Right hindlimb (tissue), 1 donor: ENCODE measurements at regions not wholly inside any gene's neighbourhood (a gene's known extent, or its start where the extent isn't known, plus 50 kb on each side); places are given as distances from the start of the nearest gene placed in this dataset.

Source experiments
- DNase-seq: peaks from one replicate; pipeline ENCODE4 v3.0.0-alpha.2; 2018

DNA sequence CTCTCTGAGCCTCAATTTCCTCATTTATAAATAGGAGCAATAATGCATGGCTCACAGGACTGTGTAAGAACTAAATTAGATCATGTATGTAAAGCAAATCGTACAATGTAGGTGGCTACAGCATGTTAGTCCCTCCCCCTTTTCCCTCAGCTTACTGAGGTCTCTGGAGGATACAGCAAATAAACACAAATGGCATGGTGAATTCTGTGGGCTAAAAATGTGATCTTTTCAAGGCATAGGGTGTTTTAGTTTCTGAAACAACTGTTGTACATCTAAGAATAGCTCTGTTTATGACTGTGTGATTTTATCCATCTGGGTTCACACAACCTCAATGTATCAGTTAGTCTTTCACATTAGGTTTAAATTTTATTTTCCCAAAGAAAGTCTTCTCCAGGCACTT is 121.2 kb upstream of the PLEKHG7 start:
- no peak for DNase-seq

DNA sequence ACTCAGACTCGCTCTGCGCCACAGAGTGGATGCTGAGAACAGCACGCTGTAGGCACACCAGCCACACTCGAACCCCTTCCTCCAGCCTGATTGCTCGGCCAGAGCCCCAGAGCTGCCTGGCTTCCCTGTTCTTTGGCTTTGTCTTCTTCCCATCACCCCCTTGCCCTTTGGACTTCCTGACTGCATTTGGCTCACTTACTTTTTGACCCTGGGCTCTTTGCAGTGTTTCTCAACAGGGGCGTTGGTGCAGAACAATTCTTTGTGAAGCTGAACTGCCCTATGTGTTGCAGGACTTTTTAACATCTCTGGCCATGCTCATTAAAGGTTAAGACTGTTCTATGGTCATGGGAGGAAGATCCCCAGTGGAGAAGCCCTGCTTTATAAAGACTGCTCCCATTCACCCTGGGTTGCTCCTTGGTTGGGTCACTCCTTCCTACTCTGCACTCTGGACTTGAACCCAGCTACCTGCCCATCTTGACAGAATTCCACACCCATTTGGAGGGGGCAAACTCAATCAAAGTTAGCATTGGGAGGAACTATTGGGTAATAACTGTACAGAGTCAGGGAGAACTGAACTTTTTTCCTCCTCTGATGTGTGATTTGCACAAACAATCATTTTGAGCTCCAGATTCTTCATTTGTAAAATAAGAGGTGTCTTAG is 127.7 kb upstream of the PLEKHG7 start:
- DNase-seq = no peak

DNA sequence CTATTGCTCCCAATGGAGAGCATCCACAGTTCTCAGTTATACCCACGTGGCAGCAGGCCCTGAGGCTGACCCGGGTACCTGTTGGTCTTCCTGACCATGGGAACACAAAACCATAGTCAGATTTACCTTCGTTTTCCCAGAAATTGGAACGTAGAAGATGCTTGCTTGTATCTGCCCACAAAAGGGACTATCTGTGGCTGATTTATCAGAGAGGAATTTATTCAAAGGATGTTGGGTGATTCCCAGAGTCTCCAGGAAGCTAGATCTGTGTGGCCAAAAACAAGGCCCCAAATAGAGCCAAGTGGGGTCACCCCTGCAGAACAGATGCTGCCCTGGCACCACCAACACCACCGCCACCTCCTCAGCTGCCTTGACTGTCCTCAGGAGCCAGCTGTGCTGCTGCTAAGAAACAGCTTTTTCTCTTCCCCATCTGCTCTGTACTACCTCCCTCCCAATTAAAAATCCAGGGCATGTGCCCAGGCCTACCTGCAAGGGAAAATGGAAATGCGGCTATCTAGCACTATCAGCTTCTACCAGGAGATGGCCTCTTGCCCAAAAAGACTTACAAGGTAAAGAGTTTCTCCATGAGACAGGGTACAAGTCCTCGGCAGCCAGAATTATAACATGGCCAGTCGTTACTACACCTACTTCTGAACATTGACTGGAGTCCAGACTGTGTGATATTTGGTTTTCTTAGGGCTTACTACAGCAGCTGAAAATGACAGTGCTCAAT is 128.6 kb upstream of the PLEKHG7 start:
- no peak for DNase-seq

DNA sequence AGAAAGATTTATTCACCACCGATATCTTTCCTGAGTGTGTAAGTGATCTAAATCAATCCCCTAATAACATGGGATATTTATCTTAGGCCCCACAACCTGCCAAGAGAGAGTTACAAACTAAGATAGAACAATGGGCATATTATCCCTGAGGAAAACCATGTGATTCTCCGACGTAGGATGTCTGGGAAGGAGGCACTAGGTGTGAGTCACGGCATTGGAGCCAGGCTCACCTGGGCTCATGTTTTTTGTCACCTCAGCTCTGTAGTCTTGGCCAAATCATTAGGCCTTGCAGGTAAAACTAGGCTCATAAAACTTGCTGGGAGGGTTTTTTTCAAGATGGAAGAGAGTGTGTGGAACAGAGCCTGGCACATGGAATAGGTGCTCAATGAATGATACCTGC is 129.7 kb upstream of the PLEKHG7 start:
- no peak for DNase-seq

DNA sequence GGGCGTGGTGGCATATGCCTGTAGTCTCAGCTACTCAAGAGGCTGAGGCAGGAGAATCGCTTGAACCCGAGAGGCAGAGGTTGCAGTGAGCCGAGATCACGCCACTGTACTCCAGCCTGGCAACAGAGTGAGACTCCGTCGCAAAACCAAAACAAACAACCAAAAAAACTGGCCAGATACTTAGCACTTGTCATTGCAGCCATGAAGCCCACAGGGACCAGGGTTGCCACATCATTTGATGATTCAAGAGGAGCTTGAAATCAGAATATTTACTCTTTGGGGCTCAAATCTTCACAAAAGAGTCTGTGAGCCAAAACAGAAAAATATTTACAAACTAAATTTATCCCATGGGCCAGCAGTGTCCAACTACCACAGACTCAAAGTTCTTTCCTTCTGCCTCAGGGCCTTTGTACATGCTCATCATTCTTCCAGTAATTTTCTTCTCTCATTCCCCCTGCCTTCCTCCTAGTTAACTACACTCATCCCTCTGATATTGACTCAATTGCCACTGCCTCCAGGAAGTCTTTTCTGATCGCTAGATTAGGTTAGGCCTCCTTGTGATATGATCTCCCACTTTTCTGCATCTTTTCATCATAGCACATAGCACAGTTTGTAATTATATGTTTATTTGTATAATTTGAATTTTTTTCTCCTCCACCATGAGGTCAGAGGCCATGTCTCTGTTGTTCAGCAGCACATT is 130.8 kb upstream of the PLEKHG7 start:
- DNase-seq = no peak

DNA sequence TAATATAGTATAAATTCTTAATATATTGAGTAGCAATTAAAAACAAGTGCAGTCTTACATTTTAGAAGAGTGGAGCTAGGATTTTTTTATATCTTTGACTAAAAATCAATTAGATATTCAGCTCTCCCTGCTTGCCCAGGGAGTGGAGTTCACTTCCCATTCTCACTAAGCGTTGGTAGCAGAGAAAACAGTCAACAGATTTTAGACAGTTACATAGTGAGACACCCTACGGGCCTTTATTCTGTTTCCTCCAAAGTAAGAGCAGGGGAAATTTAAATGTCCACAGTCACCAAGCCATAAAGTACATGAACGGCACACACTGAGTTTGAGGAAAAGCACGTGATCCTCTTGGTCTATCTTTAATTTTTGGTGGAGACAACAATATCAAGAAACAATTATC is 131.6 kb upstream of the PLEKHG7 start:
- DNase-seq = no peak

DNA sequence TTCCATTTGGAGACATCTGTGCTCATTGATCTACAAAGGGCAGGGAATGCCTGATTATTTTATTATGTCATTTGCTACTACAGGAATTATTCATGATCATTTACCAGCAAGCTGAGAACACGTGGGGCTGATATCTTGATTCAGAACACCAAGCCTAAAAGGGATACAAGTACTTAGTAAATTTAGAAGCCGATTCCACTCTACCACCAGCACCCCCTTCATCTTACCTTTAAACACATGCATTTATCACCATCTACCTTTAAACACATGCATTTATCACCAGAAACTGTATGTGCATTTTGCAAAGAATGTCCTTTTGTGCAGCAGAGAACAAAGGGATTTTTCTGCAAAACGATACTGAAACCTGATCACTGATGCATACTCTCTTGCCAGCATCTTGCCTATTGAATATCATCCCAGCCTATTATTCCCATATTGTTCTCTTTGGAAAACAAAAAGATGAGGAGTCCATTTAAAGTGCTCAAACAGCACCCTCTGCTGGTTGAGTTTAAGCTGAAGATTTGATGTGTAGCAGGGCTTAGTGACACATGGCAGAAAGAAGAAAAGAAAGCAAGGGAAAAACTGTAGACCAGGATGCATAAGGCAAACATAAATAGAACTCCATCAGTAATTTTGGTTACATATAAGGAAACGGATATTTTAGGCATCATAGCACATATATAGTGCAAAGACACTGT is 132.6 kb upstream of the PLEKHG7 start:
- DNase-seq = peak; percentile 73

DNA sequence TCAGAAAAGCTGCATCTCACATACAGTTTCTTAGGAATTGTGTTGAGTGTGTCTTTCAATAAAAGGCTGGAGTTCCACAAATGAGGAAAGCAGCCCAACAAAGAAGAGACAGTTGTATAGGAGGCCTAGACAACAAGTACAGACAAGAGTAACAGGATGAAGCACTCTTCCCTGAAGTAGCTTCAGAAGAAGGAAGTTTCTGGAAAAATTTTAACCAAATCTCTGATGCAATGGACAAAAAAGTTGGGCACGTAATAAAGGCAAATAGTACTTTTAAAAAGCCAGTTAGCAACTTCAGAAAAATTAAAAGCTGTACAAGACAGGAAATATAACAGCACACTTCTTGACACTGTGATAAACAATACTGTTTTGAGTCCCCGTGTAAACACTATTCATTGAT is 134.1 kb upstream of the PLEKHG7 start:
- DNase-seq = no peak

DNA sequence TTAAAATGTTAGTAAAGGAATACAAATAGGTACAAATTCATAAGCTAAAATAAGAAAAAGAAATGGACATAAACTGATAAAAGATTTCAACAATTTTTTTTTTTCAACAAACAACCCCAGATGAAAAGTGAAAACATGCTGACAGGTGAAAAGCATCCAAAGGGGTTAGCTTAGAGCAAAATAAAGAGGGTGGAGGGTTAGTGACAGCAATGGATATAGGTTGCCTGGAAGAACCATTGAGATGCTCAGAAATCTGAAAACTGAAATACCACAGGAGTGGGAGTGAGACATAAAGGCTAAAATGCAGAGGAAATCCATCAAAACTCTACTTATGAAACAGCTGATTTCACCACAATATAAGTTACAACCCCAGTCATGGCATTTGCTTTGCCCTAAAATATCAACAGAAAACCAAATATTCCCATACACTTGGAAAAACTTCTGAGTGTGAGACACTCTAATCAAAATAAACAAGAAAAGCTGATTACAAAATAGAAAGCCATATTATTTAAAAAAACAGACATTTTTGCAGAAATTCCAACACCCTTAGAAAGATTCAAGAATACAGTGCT is 136.3 kb upstream of the PLEKHG7 start:
- DNase-seq = no peak

DNA sequence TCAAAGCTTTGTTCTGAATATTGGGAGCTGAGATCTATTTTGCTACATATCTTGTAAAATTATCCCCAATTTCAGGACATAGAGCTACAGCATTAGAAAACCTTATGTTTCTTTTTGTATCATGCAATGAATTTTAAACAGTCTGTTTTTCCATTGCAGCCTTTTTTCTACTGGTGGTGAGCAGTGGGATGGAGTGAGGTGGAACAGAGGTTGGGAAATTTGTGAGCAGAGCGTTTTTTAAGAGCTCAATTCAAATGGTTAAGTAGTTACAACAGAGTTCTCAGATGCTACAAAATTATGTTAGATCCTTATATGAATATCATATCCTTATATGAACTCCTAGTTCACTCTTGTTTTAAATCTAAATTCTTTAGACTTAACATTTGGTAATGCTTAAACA is 139.0 kb upstream of the PLEKHG7 start:
- DNase-seq = no peak

DNA sequence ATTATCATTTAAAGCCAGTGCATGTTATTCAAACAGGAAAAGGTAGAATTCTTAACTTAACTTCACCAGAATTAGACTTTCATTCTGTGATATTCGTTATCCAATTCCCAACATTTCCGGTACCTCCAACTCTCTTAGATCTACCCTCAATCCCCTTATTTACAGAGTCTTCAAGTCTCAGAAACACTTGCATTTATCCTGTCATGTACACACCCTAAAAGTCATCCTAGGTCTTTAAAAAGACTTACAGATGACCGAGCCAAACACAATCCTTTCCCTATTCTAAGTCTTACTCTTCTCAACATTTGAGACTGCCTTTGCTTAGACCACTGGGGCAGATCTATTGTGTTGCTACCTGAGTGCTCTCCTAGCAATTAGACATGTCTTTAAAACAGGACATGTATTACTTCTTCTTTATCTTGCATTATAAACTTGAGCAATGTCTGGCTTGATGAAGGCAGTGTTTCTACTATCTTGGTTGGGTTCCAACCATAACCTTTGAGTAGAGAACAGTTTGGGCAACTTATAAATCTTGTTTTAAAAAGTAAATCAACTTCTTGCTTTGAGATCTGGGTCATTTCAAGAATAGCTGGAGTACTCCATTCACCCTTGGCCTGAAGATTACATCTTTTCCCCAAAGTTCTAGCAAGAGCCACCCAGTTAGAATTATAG is 140.6 kb upstream of the PLEKHG7 start:
- no peak for DNase-seq

DNA sequence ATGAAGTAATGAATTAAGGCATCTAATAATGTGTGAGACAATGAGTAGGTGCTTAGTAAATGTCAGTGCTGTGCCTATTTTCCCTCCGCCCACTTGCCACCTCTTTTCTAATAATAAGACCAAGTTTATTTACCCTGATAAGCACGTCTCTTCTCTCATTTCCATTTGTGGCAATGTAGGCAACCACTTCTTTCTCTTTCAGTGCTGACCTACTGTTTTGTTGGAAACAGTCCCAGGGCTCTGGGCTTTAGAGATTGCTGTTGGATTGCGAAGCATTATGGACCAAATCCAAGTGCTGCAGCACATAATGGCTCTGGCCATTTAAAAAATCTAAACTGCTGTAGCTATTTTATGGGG is 141.3 kb upstream of the PLEKHG7 start:
- peak; percentile 55 for DNase-seq

DNA sequence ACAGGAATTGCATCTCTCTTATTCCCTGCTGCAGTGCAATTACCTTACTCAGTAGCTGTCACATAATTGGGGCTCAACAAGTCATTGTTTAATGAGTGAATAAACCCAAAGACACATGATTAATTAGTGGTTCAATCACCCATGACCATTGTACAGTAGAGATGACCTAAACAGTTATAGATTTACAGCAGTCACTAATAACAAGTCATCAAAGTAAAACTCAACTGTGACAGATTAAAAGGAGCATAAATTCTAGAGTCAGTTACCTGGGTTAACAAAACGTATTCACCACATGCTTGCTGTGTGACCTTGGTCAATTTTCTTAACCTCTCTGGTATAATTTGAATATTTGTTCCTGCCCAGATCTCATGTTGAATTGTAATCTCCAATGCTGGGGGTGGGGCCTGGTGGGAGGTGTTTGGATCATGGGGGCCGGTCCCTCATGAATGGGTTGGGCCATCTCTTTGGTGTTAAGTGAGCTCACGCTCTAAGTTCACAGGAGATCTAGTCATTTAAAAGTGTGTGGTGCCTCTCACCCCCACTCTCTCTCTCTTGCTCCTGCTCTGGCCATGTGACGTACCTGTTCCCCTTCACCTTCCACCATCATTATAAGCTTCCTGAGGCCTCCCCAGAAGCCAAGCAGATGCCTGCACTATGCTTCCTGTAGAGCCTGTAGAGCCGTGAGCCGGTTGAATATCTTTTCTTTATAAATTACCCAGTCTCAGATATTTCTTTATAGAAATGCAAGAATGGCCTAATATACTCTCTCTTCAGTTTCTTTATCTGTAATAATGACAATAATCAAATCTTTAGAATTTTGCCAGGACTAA is 141.9 kb upstream of the PLEKHG7 start:
- no peak for DNase-seq

DNA sequence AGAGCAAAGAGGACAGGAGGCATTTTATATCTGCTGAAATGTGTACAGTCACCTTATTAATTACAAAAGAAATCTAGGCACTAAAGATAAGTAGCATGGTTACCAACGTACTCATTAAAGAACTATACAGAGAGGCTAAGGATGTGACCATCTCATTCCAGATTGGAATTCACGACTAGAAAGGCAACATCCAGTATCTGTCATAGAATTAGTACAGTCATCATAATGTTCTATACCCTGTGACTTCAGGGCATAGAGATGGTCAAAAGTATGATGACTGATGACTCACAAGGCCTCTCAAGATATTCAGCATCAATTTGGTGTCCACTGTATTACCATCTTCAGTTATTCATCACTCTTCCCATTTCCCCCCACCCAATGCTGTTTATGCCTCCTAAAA is 144.0 kb upstream of the PLEKHG7 start:
- DNase-seq = no peak

DNA sequence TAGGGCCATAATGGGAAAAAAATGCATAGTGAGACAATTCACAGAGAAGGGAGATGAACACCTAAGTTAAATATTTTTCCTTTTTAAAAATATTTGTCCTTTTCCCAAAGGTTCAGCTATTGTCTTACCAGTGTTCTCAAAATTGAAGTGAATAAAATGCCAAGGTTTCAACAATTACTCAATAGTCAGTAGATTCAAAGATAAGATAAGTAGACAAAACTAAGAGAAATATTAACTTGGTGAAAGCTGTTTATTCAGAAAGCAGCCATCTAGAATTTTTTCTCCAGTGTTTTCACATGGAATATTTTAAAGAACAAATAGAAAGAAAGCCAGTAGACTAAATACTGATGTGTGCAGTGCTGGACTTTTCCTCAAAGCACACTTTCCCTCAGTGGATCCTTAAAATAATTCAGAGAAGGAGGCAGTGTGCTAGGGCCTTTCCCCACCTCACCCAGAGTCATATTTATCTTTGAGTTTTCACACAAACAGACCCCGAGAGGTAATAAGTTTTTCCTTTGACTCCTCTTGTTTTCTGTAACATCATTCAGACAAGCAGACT is 144.5 kb upstream of the PLEKHG7 start:
- DNase-seq = no peak

DNA sequence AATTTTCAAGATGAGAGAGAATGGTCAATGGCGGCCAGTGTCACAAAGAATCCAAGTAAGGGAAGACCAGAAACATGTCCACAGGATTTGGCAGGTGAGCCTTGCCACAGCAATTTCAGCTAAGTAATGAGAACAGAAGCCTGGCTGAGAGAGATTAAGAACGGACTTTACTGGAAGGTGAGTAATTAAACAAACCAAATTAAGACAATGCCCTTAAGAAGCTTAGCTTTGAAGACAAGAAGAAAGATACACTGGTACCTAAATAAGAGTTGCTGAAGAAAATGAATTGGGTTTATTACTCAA is 145.4 kb upstream of the PLEKHG7 start:
- DNase-seq = no peak

DNA sequence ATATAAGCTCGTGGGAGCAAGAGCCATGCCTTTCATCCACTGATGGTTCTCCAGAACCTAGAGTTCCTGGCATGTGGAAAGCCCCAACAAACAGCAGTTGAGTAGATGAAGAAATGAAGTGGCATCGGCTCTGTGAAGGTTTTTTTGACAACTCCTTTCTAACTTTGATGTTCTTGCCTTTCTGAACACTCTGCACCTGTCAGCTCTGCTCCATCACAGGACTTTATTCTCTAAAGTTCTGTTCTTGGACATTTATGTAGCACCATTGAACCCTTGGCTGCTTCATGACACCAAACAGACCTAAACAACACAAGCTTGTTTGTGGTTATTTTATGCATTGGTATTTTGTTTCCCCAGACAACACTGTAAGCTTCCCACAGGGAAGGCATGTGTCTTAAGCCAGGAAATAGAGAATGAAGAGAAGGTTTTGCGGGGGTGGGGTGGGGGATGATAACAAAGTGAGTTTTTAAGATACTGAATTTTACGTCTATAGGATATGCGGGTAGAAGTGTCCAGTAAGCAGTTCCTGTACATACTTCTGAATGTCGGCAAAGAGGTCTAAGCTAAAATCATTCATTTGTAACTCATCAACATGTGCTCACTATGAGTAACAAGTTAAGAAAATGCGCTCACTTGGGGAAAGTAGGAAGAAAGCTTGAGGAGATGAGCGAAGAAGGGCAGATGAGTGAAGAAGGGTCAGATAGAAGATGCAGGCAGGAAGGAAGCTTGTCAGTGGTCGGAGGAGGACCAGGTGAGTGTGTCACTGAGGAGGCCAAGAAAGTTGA is 146.0 kb upstream of the PLEKHG7 start:
- no peak for DNase-seq

DNA sequence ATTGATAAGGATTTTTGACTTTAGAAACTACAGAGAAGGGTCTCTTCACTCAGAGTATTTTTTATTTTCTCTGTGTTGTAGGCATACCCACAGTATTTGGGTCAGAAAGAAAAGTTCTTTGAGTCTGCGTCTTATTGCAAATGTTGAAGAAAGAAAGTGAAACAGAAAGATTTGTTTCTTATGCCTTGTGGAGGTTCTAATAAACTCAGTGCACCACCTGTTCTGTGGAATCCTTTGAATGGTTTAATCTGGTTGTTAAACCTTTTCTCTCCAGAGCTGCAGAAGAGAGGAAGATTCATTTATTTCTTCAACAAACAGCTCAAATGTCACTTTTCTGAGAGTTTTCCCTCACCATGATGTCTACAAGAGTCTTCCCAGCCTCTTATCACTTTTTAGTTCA is 146.6 kb upstream of the PLEKHG7 start:
- DNase-seq = no peak

DNA sequence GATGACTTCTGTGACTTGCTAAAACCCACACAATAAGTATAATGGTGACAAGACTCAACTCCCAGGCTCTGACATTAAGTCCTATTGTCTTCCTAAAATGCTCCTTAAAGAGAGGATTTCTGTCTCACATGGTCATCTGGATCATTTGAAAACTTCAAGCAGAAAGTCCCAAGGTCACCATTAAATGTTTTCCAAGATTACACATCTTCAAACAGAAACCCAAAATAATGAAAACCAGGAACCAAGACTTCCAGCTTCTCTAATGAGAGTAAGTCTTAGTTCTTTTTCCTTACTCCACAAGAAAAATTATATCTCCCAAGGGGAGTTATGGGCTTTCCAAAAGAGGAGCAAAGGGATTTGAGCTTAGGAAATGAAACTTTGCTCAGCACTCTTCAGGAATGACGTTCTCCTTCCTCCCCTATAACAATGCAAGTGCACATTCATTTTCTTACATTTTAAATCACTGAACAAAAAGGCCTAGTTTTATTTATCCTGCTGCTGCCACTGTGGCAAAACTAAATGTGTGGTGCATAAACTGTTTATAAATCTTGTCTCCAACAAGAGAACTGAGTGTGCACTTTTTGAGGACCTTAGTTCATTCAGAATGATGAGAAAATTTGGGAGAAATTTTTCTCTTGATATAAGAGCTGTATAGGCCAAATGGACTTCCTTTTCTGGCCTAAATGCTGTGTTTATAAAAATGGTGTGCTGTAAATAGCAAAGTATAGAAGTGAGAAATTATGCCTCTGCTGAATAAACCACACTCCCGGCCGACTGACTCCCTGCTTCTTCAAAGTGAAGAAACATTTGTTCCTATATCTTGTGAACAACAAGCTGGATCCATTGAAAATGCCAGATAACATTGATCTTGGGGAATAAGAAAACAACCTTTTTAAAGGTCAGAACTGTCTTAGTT is 148.4 kb upstream of the PLEKHG7 start:
- DNase-seq = no peak

DNA sequence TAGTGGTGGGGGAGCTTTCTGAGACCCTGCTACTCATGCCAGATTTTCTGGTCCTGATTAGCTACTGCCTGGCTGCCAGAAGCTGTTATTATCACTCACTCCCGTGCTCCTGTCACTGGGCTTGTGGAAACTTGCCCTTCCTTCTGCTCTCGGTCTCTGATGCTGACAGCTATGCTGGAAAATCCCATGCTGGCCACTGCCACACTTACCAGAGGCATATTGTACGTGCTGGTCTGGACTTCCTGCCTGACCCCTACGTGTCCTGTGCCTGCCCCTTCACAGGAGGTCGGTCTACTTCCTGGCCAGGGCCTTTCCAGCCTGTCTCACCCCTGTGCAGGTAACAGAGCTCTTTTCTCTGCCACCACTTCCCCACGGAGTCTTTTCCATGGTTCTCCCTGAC is 149.4 kb upstream of the PLEKHG7 start:
- DNase-seq = peak; percentile 38
